Small intestine (tissue), 7 donors: ENCODE measurements at regions not wholly inside any gene's neighbourhood (a gene's known extent, or its start where the extent isn't known, plus 50 kb on each side); places are given as distances from the start of the nearest gene placed in this dataset.

Source experiments
- DNase-seq, 2 donors: peaks; one replicate each; pipeline versions ENCODE4 v3.0.0 to v3.0.0-alpha.2; 2013
- FAIRE-seq: peaks from 2 replicates; lab custom pipeline; 2012; peaks lifted over from hg19 to GRCh38; lab: Jason Lieb, UNC
- H3K27ac ChIP-seq, 3 donors: one replicate each; pipeline ENCODE4 v1.5.1; 2013; ENCODE audit warnings: low read length in 2 of 3, mild to moderate bottlenecking in 2 of 3, control low read depth in 1 of 3, inconsistent platforms in 1 of 3, low read depth in 1 of 3, moderate library complexity in 1 of 3
- H3K27me3 ChIP-seq, 3 donors: one replicate each; pipeline ENCODE4 v1.6.1; 2013; ENCODE audit warnings: low read length in 3 of 3, inconsistent platforms in 1 of 3; ENCODE audit not compliant: control insufficient read depth in 3 of 3, insufficient read depth in 3 of 3
- H3K36me3 ChIP-seq, 3 donors: one replicate each; pipeline ENCODE4 v1.6.1; 2013; ENCODE audit warnings: low read length in 3 of 3, inconsistent platforms in 1 of 3, low read depth in 1 of 3, mild to moderate bottlenecking in 1 of 3, moderate library complexity in 1 of 3; ENCODE audit not compliant: control insufficient read depth in 3 of 3, insufficient read depth in 2 of 3
- H3K4me1 ChIP-seq, 3 donors: one replicate each; pipeline ENCODE4 v1.6.1; 2013; ENCODE audit warnings: low read length in 2 of 3, inconsistent platforms in 1 of 3, low read depth in 1 of 3, mild to moderate bottlenecking in 1 of 3, moderate library complexity in 1 of 3; ENCODE audit not compliant: control insufficient read depth in 3 of 3, insufficient read depth in 2 of 3
- H3K4me3 ChIP-seq, 3 donors: one replicate each; pipeline ENCODE4 v1.5.1; 2013; ENCODE audit warnings: low read length in 3 of 3, control low read depth in 1 of 3, inconsistent platforms in 1 of 3, low read depth in 1 of 3, mild to moderate bottlenecking in 1 of 3, moderate library complexity in 1 of 3
- H3K9me3 ChIP-seq, 2 donors: one replicate each; pipeline ENCODE4 v1.6.1; 2013; ENCODE audit warnings: low read depth in 1 of 2, low read length in 1 of 2; ENCODE audit not compliant: control insufficient read depth in 2 of 2, insufficient read depth in 1 of 2
- WGBS, 3 donors: extraction: QIAGEN DNeasy Blood & Tissue Kit; methylation state at CpG; one replicate each; pipeline ENCODE4 v1.1.7; 2013; 5-methylcytosine and 5-hydroxymethylcytosine counted together
- donor health status: healthy with polysubstance abuse.
- donor health status: control.
- donor health status: control.
- donor health status: Bipolar disorder and iron deficiency.
- donor health status: healthy.

DNA sequence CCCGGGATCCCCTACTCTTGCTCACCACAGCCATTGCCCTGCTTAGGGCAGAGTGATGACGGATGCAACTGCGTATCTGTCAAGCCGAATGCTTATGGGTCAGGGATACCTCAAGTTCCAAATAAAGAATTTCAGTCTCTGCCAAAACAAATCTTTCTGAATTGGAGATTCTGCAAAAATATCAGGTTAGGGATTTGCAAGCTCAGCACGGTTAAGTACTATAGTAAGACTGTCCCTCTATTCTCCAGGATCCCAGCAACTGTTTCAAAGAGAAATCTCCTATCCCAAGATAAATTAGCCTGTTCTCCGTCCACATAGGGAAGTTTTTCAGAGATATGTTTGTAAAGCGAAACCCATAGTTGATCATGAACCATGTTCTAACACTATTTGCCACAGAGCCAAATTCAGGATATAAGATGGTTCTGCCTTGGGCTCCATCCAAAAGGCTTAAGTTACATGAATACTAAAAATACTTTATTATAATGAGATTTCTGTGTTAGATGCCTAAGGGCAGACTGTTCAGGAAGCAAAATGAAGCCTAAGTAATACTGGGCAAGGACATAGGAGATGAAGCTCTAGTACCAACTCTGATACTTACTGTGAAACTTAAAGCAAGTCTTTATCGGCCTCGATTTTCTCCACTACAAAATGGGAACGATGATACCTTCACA, 100.1 kb upstream of the LPP start:
- H3K4me1 ChIP-seq, result peaks cover 0 to 17% (median 3%) of the 10 kb centered on the region in 3 donors
- no peak overlapping the region for H3K27ac ChIP-seq
- H3K9me3 ChIP-seq, result no peaks in the 10 kb centered on the region
- WGBS, 3 donors, result 89 to 96% (median 89%) methylated on average over 10 of the region's 10 CpGs
- no peak overlapping the region for H3K4me3 ChIP-seq
- DNase-seq (no peak), FAIRE-seq (no peak)
- H3K36me3 ChIP-seq, result no peaks in the 10 kb centered on the region
- H3K27me3 ChIP-seq, result no peaks in the 10 kb centered on the region

DNA sequence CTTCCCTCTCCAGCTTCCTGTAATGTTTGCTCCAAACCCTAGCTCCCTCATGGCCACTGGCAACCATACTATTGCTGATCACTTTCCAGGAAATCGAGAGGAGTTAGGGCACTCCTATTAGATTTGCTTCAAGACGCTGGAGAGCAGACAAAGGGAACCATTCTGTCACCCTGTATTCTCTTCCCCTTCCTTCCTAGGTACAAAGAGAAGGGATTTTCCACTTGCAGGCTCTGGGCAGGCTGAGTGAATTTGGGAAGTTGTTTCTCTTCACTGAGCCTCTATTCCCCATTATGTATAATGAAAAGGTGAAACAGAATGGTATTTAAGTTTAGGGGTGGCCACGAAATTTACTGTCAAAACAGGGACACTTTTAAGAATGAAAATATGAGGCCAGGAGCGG, 99.4 kb upstream of the LPP start:
- Histone ChIP-seq H3K27me3 (no peaks in the 10 kb centered on the region), H3K4me3 (no peak overlapping the region), H3K9me3 (no peaks in the 10 kb centered on the region), H3K36me3 (no peaks in the 10 kb centered on the region), H3K4me1 (peaks cover 0 to 17% (median 3%) of the 10 kb centered on the region in 3 donors), H3K27ac (no peak overlapping the region)
- no peak for DNase-seq
- WGBS, 3 donors, result 91 to 94% (median 91%) methylated on average over 4 of the region's 4 CpGs
- no peak for FAIRE-seq

DNA sequence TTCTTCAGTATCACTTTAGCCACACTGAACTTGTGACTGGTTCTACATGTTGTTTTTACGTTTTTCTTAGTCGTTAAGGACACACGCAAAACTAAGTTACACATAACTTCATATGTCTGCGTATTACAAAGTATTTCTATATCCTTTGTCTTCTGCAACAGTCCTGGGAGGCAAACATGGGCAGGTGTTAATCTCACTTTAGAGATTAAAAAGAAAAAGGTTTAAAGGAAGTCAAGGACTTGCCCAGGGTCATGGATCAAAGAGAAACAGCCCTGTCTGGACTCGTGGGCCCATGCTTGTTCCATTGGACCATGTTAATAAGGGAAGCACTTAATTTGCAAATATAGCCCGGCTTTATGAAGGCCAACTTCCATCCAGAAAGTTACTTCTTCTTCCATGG, 98.6 kb upstream of the LPP start:
- Histone ChIP-seq H3K27me3 (no peaks in the 10 kb centered on the region), H3K27ac (no peak overlapping the region), H3K36me3 (no peaks in the 10 kb centered on the region), H3K4me3 (no peak overlapping the region), H3K9me3 (no peaks in the 10 kb centered on the region), H3K4me1 (peaks cover 0 to 14% (median 3%) of the 10 kb centered on the region in 3 donors)
- DNase-seq (no peak), FAIRE-seq (no peak)
- WGBS, 3 donors, result 64 to 85% (median 76%) methylated on average over 6 of the region's 6 CpGs

DNA sequence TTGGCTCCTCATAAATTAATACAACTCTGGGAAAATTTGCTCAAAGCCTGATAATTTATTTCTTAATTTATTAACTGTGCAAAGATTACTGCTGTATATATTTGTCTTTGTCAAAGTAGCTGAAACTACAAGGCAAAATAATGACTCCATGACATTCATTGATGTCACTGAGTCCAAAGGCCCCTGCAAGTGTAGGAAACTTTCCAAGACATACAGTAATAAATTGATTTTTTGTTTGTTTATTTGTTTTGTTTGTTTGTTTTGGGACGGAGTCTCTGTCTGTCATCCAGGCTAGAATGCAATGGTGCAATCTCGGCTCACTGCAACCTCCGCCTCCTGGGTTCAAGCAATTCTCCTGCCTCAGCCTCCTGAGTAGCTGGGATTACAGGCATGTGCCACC, 96.8 kb upstream of the LPP start:
- WGBS, 3 donors, result 51 to 80% (median 55%) methylated on average over 3 of the region's 3 CpGs
- Histone ChIP-seq H3K9me3 (no peaks in the 10 kb centered on the region), H3K4me1 (peaks cover 0 to 13% (median 4%) of the 10 kb centered on the region in 3 donors), H3K4me3 (no peak overlapping the region), H3K36me3 (no peaks in the 10 kb centered on the region), H3K27me3 (no peaks in the 10 kb centered on the region), H3K27ac (no peak overlapping the region)
- FAIRE-seq, result no peak
- DNase-seq, result no peak

DNA sequence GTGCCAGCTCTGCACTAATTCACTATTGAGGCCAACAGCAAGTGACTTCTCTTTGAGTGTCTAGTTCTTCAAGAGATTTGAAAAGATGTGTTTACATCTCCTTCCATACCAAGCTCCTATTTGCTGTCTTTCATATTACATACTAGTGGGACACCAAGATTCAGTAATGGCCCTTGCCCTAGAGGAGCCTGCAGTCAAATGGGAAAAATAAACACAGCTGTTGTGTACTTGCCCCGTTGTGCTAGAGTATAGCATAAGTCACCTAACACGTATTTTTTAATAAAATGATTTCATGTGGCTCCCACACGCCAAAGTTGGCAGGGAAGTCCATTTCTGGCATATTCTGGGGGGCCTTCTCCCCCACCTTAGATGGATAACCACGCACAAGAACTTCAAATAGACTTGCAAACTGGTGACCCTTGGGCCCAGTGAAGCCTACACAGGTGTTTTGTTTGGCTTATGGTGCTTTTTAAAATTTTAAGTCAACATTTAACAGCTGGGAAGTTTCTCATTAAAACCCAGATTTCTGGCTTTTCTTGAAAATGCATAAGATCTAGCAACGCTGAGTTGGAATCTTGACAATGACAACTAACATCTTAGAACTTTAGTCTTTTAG, 95.3 kb upstream of the LPP start:
- FAIRE-seq, result no peak
- WGBS, 3 donors, result 73 to 78% (median 78%) methylated on average over 5 of the region's 5 CpGs

DNA sequence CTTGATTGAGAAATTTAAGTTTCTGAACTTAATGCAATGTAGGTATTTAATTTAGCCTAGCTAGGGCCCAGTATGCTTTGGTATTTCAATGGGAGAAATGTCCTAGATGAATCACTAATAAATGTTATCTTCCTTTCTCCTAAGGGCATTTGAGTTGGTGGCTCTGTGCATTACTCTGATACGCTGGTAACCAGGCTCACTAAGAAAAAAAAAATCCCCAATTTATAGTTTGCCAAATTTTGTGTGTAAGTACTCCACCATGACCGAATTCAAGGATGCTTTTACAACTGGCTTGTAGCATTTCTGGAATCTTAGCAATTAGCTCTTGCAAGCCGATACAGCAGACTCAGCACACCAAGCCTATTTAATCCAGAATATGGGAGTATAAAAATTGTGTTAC, 94.6 kb upstream of the LPP start:
- Histone ChIP-seq H3K4me3 (no peak overlapping the region), H3K4me1 (peaks cover 0 to 4% (median 0%) of the 10 kb centered on the region in 3 donors), H3K27me3 (no peaks in the 10 kb centered on the region), H3K9me3 (no peaks in the 10 kb centered on the region), H3K27ac (no peak overlapping the region), H3K36me3 (no peaks in the 10 kb centered on the region)
- FAIRE-seq (no peak), DNase-seq (no peak)
- 93 to 96% (median 95%) methylated on average over 3 of the region's 3 CpGs for WGBS, 3 donors

More for the DNA sequence above, 95.3 kb upstream of the LPP start:
- H3K9me3 ChIP-seq, result no peaks in the 10 kb centered on the region
- no peaks in the 10 kb centered on the region for H3K36me3 ChIP-seq
- H3K4me3 ChIP-seq, result no peak overlapping the region
- no peak overlapping the region for H3K27ac ChIP-seq
- H3K27me3 ChIP-seq, result no peaks in the 10 kb centered on the region
- peaks cover 0 to 4% (median 0%) of the 10 kb centered on the region in 3 donors for H3K4me1 ChIP-seq
- DNase-seq, result no peak

DNA sequence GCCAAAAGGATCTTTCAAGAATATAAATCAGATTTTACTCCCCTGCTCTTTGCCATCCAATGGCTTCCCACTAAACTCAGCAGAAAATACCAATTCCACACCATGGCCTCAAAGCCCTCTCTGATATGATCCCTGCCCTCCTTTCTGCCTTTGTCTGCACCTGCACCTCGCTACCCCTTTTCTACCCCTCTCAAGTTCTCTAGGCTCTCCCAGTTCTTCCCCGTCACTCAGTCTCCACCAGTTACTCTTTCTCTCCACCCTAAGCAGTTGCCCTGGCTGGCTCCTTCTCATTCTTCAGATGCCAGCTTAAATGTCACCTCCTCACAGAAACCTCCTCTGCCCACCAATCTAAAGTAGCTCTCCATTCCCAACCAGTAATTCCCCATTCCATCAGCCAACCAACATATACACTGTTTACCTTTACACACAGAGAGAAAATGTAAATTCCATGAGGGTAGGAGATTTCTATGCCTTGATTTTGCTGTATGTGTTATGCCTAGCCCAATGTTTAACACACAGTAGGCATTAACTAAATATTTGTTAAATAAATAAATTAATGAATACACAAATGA, 93.6 kb upstream of the LPP start:
- Histone ChIP-seq H3K36me3 (no peaks in the 10 kb centered on the region), H3K4me3 (no peak overlapping the region), H3K9me3 (no peaks in the 10 kb centered on the region), H3K4me1 (peaks cover 0 to 4% (median 0%) of the 10 kb centered on the region in 3 donors), H3K27me3 (no peaks in the 10 kb centered on the region), H3K27ac (no peak overlapping the region)
- no peak for FAIRE-seq
- no peak for DNase-seq
- WGBS, 3 donors, result 94 to 95% (median 94%) methylated on average over 2 of the region's 2 CpGs

DNA sequence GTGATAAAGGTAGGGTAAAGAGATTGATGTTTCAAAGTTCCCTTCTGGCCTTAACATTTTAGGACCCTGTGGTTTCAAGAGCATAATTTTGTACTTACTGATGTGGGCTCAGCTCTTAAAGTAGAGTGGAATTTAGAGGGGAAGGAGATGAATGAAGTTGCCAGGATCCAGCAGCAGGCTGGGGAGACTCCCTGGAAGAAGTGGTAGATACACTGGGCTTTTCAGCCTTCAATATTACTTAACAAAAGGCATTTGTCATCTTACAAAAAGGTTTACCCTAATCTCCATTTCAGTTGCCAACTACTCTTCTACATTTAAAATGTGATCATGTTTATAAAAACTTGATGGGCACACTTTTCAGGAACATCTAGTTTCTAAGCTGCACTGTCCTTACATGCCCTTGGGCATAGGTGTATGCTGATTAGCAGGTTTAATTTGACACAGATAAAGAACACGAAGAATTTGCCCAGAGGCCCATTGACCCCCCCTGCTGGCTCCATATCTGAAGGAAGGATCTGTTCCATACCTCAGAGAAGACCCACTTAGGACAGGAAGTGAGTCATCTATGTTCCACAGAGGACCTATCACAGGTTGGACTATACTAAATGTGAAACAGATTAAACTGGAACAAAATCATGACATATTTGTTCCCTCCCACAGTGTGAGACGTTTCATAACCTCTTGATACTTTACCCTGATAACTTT, 93.0 kb upstream of the LPP start:
- 2 to 35% (median 2%) methylated on average over 2 of the region's 2 CpGs for WGBS, 3 donors
- FAIRE-seq (no peak), DNase-seq (peak; percentile 21 to 62)
- H3K27me3 ChIP-seq, result no peaks in the 10 kb centered on the region
- H3K9me3 ChIP-seq, result no peaks in the 10 kb centered on the region
- no peak overlapping the region for H3K27ac ChIP-seq
- peaks cover 0 to 4% (median 0%) of the 10 kb centered on the region in 3 donors for H3K4me1 ChIP-seq
- no peak overlapping the region for H3K4me3 ChIP-seq
- H3K36me3 ChIP-seq, result no peaks in the 10 kb centered on the region
